Limb (tissue), 2 donors: ENCODE measurements at regions not wholly inside any gene's neighbourhood (a gene's known extent, or its start where the extent isn't known, plus 50 kb on each side); places are given as distances from the start of the nearest gene placed in this dataset.

Source experiments
- DNase-seq, 2 donors: peaks; one replicate each; pipeline ENCODE4 v3.0.0-alpha.2; 2016; ENCODE audit errors: extremely low spot score in 2 of 2

DNA sequence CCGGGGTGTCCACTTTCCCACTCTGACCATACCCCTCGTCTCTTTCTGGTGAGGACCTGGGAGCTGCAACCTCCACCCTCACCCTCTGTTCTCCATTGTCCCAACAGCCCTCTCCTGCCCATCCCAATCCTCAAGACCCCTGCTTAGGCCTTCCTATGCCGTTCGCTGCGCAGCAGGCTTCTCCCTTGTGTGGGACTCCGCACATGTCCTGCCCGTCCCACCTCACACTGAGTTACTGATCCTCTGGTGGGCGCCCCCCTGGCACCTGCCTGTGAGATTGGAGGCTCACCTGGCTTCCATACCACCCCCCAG, 119.5 kb upstream of the SNTG2 start:
- no peak for DNase-seq

DNA sequence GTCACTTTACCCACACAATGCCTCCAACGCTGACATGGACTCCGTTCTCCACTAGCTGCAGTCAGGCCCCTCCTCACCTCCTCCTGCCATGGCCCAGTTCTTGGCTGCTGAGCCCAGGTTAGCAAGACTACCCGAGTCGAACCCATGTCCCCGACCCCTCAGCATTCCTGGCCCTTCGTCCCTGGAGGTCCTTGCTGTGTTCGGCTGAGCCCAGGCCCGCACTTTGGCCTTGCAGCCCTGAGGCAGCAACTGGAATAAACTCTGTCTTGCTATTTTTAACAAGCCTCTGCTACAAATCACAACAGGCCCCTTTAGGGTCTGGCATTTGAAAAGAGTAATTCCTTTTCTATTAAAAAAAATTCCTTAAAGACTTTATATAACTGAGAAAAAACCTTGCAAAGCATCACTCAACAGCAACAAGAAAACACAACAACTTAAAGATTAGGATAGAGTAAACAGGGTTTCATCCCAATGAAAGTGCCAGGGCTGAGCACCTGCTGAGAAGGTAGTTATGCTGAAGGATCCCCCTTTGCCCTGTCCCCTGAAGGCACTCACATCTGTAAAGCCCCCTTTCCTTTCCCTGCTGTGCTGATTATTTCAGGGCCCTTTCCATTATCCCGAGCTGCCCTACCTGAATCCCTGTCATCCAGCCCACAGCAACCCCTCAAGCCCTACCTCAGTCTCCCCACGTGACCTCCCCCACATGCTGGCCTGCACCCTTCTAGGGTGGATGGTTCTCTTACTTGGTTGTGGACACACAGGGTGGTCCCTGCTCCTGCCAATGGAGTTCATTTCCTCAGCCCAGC, 120.0 kb upstream of the SNTG2 start:
- DNase-seq, result no peak

DNA sequence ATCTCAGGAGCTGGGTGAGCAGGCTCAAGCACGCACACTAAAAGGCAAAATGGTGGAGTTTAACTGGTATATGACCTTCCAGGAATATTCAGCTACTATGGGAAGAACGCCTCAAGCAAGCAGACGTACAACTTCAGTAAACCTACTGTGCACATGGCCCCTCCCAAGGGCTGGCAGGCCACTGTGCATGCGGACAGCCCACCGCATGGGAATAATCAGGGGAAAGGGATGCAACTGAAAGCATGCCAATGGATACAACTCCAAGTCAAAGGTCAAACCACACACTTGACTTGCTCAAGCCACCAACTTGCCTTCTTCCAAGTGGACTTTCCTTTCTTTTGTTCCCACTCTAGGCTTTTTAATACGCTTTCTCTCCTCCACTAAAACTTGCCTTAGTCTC, 121.6 kb upstream of the SNTG2 start:
- no peak for DNase-seq

DNA sequence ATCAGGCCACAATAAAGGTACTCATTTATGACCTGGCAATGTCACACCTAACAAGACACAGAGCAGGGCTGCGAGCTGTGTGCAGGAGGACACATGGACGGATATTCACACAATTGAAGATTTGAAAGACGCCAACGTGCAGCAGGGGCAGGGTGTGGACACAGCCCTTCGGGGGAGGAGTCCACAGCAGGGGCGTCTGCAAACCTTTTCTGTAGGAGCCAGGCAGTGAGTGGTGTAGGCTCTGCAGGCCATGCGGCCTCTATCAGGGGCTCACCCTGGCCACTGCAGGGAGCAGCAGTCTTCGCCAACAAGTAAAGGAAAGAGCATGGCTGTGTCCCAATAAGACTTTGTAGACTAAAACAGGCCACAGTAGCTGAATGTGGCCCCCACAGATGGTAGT, 125.7 kb upstream of the SNTG2 start:
- no peak for DNase-seq

DNA sequence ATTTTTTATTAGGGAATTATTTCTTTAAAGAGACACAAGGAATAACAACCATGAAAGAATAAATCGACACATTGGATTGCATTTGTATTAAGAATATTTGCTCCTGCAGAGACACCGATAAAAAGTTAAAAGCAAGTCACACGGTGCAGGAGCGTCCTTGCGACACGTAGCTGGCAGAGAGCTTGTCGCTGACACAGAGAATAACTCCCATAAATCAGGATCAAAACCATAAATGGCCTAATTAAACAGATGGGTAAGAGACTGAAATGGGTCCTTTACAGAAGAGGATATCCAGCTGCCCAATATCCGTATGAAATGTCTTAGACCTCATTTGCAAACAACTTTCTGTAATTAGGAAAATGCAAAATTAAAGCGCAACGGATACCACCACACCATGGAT, 126.1 kb upstream of the SNTG2 start:
- no peak for DNase-seq

DNA sequence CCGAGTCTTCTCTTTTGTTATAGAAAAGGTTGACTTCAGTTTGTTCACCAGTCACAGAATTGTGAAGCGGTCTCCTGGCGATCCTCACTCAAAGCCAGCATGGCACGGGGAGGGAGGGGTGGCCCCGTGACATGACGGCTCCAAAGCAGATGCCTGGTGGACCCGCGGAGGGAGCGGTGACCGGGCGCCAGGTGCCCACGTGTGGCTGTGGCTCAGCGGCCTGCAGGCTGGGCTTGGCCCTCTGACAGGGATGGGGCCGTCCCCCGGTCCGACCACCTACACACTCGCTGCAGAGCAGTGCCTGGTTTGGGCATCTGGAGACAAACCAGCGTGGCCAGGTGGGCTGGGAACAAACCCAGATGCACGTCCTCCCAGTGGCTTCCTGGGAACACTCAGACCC, 129.1 kb upstream of the SNTG2 start:
- DNase-seq, result no peak

DNA sequence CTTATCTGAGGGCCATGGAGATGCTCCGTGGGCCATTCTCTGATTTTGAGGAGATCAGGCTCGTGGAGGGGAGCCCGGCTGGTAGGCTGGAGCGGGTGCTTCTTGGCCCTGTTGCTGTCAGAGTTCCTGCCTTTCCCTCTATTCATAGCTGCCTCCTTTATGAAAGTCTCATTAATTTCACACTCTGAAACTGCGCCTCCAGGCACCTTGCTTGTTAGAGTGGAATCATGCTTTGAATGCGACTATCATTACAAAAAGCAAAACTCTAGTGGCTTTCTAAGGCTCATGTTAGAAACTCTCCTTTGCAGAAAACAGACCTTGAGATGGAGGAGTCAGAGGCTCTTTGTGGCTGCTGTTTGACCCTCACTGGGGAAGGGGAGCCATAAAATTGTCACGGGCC, 131.0 kb upstream of the SNTG2 start:
- no peak for DNase-seq

DNA sequence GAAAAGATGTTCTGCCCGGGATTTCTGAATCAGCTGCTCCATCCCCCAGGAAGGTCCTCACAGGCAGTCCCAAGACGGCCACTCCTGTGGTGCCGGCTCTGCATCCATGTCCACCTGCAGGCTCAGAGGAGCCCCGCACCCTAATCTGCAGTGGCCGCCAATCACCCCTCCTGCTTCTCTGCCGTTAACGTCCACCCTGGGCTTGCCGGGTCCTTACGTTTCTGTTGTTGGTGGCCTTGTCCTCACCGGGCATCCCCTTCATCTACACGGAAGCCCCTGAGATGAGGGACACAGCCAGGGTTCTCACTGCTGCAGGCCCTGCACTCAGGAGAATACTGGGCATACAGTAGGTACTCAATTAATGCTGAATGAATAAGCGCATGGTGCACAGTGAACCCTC, 131.5 kb upstream of the SNTG2 start:
- no peak for DNase-seq

DNA sequence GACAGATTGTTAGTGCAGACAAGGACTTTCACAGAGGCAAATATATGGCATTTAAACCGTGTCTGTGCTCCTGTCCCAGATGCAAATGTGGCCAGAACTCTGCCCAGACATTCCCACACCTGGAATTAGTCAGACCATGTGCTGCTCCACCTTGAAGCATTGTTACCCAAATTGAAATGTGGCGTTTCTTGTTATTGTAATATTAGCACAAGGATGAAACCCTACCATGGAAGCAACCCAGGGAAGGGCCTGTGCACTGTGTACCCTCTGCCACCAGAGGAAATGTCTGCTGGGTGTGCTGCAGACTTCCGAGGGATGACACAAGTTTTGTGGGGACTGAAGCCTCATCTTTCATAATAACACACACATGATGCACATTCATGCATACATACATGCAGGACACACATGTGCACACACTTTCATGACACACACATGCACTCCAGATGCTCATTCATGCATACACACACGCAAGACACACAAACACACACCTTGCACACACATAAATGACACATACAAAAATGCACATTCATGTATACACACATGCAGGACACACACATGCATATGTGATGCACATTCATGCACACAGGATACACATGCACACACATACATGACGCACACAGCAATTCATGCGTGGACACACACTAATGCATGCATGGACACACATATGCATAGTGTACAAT, 133.2 kb upstream of the SNTG2 start:
- no peak for DNase-seq

DNA sequence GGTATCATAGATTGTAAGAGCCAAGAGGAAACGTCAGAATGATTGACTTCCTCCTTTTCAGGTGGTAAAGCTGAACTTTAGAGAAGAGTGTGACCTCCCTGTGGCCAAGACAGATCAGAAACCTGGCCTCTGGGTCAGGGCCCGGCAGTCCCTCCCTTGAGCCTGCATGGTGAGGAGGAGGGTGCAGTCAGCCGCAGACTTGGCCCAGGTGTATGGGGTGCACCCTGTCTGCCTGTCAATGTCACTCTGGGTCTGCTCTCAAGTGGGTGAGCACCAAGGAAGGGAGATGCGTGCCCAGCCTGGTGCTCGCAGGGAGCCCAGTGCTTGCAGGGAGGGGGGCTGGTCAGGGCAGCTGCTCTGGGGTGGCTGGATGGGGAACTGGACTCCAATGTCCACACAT, 134.4 kb upstream of the SNTG2 start:
- DNase-seq, result no peak

DNA sequence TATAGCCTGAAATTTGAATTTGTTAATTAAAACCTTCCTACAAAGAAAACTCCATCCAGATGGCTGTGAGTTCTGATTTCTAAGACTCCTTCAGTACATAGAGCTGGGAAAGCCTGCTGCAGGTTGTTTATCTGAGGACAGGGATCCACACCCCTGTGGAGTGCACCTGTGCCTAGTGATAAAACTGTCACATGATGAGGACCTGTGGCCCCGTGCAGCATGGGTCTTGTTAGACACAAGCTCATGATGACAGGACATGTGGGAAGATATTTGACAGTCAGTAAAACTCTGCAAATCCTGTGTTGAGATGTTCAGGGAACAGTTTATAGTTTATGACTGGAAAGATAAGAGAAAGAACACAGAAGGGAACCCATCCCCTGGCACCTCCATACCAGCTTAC, 133.2 kb upstream of the TMEM18 start:
- DNase-seq, result no peak

DNA sequence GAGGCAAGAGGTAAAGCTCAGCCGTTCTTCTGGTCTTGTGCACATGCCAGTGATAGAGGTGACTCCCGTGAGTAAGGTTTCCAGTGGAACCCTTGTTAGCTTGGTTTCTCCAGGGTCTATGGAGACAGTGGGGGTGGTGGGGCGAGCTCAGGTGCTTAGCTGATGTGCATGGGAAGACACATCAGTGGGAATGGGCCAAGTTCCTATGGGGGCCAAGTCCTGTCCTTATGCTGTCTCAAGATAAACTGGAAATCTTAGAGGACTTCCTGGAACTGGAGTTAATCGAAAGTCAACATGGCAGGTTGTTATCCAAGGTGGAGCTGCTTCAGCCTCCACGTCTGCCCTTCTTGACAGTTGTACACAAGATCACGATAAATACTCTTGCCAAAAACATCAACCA, 130.1 kb upstream of the TMEM18 start:
- DNase-seq, result no peak

DNA sequence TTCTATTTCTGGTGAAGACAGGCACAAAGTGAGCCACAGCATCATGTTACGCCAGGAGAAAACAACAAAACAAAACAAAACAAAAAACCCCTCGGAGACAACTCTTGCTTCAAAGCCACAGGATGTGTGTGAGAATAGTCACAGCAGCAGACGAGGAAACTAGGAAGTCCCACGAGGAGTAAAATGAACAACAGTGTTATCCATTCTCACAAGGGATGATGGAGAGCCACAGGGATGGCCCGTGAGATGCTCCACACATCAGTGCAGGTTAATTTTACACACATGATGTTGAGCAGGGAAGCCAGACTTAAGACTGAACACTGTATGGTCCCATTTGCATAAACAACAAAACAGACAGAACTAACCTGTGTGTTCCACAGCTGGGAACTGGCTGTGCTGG, 128.5 kb upstream of the TMEM18 start:
- no peak for DNase-seq

DNA sequence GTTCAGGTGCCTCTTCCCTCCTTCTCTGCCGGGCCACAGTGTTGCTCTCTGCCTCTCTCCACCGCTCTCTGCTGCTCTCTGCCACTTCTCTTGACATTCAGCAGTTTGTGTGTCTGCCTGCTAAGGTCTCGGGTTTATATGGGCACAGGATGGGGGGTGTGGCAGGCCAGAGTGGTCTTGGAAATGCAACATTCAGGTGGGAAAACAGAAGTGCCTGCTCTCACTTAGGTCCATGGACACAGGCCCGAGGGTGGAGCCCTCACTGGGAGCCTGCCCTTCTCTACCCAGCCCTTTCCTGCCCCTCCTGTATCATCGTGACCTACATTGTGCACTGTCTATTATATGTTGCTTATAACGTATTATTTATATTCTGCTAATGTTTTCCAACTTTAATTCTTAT, 120.8 kb upstream of the TMEM18 start:
- DNase-seq, result no peak

DNA sequence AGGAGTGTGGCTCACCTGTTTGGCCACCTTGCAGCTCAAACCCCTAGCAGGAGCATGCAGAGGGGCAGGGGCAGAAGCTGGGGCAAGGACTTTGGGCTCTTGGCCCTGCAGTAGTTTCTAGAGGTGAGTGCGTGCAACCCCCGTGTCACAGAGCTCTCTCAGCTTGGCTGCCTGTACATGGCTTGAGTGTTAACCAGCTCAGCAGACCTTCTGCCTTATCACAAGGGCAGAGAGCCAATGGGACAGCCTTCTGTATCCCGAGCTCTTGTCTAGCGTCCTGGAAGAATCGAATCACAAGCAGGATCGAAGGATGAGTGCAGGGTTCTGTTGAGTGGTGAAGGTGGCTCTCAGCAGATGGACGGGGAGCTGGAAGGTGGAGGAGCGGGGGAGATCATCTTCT, 120.3 kb upstream of the TMEM18 start:
- DNase-seq, result no peak

DNA sequence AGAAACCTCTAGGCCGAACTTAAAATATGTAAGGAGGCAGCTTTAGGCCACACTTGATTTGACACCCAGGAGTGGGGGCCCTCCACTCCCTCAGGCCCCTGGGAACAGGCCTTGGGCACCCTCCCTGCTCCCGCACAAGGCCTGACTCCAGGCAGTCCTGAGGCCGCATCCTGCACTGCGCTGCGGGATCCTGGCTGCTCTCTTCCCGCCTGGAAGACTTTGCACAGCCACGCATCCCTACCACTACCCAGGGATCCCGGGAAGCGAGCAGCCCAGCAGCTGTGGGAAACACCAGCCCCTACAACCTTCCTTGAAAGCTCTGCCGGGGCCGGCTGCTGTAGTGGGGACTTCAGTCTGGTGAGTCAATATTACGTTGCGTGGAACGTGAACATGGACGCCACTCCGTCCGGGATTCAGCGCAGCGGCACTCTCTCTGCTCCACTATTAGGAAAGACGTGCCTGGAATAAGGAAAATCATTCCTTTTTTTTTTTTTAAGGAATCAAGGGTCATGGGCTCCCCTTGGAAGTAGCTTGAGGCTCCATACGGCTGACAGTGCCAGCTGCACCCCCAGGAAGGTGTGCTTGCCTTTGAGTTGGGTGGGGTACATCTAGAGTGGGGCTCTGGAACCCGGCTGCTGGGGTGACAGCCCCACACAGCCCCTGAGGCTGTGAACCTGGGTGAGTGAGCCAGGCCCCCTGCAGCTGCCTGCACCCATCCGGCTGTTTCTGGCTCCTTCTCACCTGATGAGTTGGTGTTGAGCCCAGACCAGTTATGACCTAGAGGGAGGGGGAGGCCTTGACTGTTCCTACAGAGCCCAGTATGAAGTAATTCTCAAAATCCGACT, 119.2 kb upstream of the TMEM18 start:
- DNase-seq, result no peak

DNA sequence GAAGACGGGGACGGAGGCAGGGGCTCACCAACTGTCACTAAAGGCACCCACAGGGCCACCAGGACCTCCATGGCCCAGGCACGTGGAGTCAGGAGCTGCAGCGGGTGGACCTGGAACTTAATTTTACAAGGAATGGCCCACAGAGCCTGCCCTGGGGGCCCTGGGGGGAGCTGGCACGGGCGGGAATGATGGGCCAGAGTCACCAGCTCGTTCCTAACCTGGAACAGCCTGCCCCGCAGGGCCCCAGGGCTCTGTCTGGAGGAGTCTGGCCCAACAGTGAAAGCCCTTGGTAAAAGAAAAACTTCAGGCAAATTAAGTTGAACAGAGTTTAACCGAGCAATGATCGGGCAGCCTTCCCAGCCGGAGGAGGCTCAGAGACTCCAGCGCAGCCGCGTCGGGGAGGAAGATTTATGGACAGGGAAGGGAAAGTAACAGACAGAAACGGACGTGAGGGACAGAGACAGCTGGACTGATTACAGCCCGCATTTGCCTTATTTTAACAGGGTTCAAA, 118.4 kb upstream of the TMEM18 start:
- peak in 1 of 2 donors; percentile 62 for DNase-seq

DNA sequence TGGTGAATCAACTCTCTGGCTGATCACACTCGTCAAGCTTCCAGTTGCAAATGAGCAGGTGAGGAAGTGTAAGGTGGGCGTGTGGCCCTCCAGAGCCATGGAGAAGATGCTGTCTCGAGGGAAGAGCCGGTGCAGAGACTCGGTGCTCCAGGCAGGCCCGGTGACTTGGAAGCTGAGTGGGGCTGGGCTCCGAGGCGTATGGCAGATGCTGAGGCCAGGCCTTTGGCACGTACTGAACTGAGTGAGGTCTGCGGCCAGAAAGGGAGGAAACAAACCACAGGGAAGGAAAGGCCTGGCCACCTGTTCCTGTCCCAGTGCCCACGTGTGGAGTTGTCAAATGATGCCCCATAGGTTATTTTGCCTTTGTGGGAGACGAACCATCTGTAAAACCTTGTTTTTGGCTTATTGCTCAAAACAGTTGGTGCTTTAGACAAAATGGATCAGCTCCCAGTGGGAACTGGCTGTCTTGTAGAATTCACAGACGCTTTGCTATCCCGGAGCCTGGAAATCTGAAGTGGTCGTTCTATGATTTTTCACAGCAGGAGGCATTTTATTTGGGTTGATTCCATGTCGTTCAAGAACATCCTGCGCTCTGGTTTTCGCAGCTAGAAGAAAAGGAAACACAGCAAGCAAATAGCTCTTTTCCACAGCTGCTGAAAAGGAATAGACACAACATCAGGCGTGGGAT, 117.5 kb upstream of the TMEM18 start:
- DNase-seq, result no peak

DNA sequence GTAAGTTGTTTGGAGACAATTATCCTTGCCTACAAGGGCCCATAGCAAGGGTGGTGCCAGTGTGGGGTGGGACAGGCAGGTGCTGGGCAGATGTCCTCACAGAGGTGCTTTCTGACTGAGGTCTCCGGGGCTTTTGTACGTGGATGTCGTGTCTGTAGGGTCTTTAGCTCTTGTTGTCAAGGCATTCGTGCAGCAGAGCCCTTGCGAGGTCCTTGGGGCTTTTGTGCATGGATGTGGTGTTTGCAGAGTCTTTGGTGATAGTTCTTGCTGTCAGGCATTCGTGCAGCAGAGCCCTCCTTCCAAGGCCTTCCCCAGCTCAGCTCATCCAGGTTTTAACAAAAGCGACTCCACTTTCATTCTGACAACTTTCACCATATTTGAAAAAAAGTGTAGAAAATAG, 116.0 kb upstream of the TMEM18 start:
- no peak for DNase-seq

DNA sequence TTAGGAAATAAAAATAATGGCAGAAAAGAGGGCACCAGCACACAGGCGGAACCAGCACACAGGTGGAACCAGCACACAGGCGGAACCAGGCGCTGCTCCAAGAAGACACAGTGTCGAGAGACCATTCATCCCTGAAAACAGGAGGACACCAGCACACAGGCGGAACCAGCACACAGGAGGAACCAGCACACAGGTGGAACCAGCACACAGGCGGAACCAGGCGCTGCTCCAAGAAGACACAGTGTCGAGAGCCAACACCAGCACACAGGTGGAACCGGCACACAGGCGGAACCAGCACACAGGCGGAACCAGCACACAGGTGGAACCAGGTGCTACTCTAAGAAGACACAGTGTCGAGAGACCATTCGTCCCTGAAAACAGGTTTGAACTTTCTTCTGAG, 115.5 kb upstream of the TMEM18 start:
- no peak for DNase-seq

DNA sequence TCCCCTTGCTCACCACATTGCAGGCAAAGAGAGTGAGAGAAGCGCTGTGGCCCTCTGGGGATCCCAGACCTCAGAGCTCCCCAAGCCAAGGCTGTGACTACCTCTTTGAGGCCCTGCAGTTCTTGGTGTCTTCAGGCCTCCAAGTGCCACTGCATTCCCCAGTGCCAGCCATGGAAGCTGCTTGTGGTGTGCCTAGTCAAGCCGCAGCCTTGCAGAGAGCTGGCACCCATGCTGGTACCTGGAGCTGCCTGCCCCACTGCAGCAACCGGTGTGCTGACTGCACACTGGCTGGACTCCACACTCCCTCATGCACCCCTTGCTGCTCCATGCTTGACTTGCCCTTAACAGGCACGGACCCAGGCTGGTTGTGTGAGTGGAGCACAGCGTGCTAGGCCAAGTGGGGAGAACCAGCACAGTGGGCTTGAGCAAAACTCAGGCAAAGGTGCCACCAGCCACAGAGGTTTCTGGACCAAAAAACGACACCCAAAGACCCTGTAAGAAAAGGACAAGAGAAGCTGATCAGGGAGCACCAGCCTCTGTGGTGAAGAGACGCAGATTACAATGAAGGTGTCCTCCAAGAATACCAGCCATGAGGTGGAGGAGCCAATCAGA, 113.5 kb upstream of the TMEM18 start:
- DNase-seq, result no peak
